ENCODE measurements at regions not wholly inside any gene's neighbourhood (a gene's known extent, or its start where the extent isn't known, plus 50 kb on each side); places are given as distances from the start of the nearest gene placed in this dataset.

- DNase-seq (ENCODE audit: low read depth, low spot score), result no peak
- no peak overlapping the region for H3K4me3 ChIP-seq (ENCODE audit: low read depth, low read length)
- CTCF ChIA-PET, result no interaction called here
- no peak for TF ChIP-seq CTCF (IDR thresholded peaks at IDR 0.05; ENCODE audit: insufficient read depth, low read length, missing control alignments)
- POLR2A ChIA-PET, result no interaction called here
These were observed 210.3 kb downstream of the ACTL7B start for GRCh38 chr9:108645520-108645919.

GRCh38 chr9:108643731-108644510 lies 211.9 kb downstream of the ACTL7B start:
- DNase-seq (ENCODE audit: low read depth, low spot score), result no peak
- no peak for TF ChIP-seq CTCF (IDR thresholded peaks at IDR 0.05; ENCODE audit: insufficient read depth, low read length, missing control alignments)
- CTCF ChIA-PET, result interaction anchor here (0.6 kb wide), 1 partner anchor 228 kb away, joined by 3 read pairs; no protein-coding TSS in a partner anchor
- POLR2A ChIA-PET, result no interaction called here
- H3K4me3 ChIP-seq (ENCODE audit: low read depth, low read length), result no peak overlapping the region

- CTCF ChIA-PET, result no interaction called here
- POLR2A ChIA-PET, result no interaction called here
- no peak for DNase-seq (ENCODE audit: low read depth, low spot score)
- TF ChIP-seq CTCF (IDR thresholded peaks at IDR 0.05; ENCODE audit: insufficient read depth, low read length, missing control alignments), result no peak
- no peak overlapping the region for H3K4me3 ChIP-seq (ENCODE audit: low read depth, low read length)
These were observed 212.9 kb downstream of the ACTL7B start for GRCh38 chr9:108642871-108643270.

- no peak overlapping the region for H3K4me3 ChIP-seq (ENCODE audit: low read depth, low read length)
- no peak for TF ChIP-seq CTCF (IDR thresholded peaks at IDR 0.05; ENCODE audit: insufficient read depth, low read length, missing control alignments)
- ChIA-PET POLR2A (interaction anchor here (0.6 to 1.0 kb wide), 2 partner anchors 19 to 25 kb away, joined by 3 read pairs; no protein-coding TSS in a partner anchor), CTCF (interaction anchor here (0.9 kb wide), 1 partner anchor 14 kb away, joined by 3 read pairs; no protein-coding TSS in a partner anchor)
- DNase-seq (ENCODE audit: low read depth, low spot score), result no peak
These were observed 215.6 kb downstream of the ACTL7B start for GRCh38 chr9:108640230-108640629.

GRCh38 chr9:108639696-108640095 lies 216.1 kb downstream of the ACTL7B start:
- no peak for TF ChIP-seq CTCF (IDR thresholded peaks at IDR 0.05; ENCODE audit: insufficient read depth, low read length, missing control alignments)
- ChIA-PET CTCF (interaction anchor here (0.9 kb wide), 1 partner anchor 15 kb away, joined by 3 read pairs; no protein-coding TSS in a partner anchor), POLR2A (interaction anchor here (1.0 kb wide), 1 partner anchor 18 kb away, joined by 3 read pairs; no protein-coding TSS in a partner anchor)
- no peak overlapping the region for H3K4me3 ChIP-seq (ENCODE audit: low read depth, low read length)
- DNase-seq (ENCODE audit: low read depth, low spot score), result no peak

- DNase-seq (ENCODE audit: low read depth, low spot score), result no peak
- no peak for TF ChIP-seq CTCF (IDR thresholded peaks at IDR 0.05; ENCODE audit: insufficient read depth, low read length, missing control alignments)
- H3K4me3 ChIP-seq (ENCODE audit: low read depth, low read length), result no peak overlapping the region
- POLR2A ChIA-PET, result interaction anchor here (1.0 kb wide), 1 partner anchor 18 kb away, joined by 3 read pairs; no protein-coding TSS in a partner anchor
- CTCF ChIA-PET, result no interaction called here
These were observed 216.7 kb downstream of the ACTL7B start for GRCh38 chr9:108639091-108639490.
